NOMO-1 treated with dmso at 0.1 percent for 144 hours (cell line): ENCODE measurements at regions not wholly inside any gene's neighbourhood (a gene's known extent, or its start where the extent isn't known, plus 50 kb on each side); places are given as distances from the start of the nearest gene placed in this dataset.
"Not testable (repeated sequence)": the region's sequence is repeated elsewhere in the genome, so short reads cannot be mapped to it uniquely, and the experiment has no call there.

Experiments used
- DNase-seq: peaks from one replicate; lab custom pipeline; 2025; ENCODE audit not compliant: unreplicated experiment; lab: John Stamatoyannopoulos, UW

DNA sequence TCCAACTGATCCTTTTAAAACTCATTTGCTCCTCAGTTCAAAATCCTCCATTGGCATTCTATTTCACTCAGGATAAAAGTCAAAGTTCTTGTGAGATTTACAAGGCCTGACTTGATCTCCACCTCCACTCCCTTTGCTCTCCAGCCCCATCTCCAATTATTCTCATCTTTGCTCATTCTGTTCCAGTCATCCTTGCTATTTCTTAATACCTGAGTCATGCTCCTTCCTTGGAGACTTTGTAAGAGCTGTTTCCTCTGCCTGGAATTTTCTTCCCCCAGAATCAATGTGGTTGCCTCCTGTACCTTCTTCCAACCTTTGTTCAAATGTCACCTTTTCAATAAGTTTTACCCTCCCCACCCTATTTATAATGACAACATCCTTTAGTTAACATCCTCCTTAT lies 373.5 kb downstream of the HTR1B start:
- DNase-seq = no peak

DNA sequence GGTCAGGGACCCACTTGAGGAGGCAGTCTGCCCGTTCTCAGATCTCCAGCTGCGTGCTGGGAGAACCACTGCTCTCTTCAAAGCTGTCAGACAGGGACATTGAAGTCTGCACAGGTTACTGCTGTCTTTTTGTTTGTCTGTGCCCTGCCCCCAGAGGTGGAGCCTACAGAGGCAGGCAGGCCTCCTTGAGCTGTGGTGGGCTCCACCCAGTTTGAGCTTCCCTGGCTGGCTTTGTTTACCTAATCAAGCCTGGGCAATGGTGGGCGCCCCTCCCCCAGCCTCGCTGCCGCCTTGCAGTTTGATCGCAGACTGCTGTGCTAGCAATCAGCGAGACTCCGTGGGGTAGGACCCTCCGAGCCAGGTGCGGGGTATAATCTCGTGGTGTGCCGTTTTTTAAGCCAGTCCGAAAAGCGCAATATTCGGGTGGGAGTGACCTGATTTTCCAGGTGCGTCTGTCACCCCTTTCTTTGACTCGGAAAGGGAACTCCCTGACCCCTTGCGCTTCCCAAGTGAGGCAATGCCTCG lies 375.4 kb downstream of the HTR1B start:
- DNase-seq = not testable (repeated sequence)

DNA sequence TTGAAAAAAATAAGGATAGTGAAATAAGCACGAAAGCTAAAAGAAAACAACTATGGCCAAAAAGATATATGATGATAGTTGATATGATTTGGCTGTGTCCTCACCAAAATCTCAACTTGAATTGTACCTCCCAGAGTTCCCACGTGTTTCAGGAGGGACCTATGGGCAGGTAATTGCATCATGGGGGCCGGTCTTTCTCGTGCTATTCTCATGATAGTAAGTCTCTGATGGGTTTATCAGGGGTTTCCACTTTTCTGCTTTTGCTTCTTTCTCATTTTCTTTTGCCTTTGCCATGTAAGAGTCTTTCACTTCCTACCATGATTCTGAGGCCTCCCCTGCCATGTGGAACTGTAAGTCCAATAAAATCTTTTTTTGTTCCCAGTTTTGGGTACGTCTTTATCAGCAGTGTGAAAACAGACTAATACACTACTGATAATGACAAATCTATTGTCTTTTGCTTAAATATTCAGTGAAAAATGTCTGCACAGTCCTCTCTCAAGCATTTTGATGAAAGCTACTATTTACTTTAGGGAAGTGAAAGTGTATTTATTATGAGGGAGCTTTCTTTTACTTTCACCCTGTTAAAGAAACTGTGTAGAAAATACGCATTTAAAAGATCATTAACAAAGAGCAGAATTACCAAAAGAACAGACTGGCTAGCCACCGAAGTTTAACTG lies 389.1 kb downstream of the HTR1B start:
- DNase-seq = no peak

DNA sequence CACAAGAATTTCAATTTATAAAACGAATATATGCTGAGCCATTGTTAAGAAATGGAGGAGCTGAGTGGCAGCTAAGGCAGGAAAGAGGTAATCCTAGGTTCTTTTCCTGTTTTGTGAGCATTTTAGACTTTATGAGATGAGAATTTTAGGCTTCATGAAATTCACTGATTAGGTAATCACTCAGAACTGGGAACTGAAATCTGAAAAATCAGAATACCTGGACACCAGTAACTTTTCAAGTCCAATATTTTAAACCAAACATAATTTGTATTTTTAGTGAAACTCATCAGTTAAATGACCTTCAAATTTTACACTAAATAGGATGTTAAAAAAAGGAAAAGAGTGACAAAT lies 389.9 kb downstream of the HTR1B start:
- no peak for DNase-seq

DNA sequence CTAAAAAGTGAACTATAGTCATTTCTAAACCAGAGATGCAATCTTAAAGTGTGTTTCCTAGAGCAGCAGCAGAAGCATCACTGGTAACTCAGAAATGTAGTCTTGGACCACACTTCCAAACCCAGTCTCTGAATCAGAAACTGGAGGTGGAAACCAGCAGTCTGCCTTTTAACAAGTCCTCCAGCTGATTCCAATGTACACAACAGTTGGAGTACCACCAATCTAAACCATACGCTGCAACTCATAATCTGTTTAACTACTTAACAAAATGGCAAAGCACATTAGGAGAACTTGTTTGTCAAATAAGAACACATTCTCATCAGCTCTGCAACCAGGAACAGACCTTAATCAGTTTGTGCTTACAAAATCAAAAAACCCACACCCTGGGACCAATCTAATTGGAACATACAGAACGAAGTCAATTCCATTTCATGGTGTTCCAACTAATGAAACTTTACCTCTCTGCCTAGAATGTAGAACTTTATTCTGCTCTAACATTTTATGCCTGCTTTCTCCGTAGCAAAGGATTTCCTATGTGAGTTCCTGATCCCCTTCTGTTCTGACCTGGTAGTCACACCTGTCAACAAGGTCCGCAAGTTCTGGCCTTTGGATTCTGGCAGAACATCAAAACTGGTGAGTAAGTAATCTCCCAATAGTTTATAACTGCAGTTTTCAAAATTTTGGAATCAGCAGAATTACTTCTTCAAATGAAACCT lies 390.4 kb downstream of the HTR1B start:
- DNase-seq = no peak

DNA sequence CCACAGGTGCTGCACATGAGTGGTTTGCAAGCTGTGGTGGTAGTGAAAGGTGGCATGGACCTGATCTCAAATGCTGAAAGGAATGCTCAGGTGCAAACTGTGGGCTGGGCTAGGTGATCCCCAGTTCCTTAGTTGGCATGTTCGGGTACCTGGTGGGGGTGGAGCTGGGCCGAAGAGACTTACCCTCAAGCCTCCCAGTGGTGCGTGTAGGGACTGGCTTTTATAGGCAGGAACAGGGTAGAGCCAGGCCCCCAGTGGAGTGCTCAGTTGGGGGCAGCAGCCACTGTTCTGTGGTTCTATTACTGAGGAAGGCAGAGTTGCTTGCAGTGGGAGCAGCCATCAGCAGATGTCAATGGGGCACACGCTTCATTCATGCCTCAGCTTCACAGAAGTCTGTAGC lies 399.8 kb downstream of the HTR1B start:
- no peak for DNase-seq

DNA sequence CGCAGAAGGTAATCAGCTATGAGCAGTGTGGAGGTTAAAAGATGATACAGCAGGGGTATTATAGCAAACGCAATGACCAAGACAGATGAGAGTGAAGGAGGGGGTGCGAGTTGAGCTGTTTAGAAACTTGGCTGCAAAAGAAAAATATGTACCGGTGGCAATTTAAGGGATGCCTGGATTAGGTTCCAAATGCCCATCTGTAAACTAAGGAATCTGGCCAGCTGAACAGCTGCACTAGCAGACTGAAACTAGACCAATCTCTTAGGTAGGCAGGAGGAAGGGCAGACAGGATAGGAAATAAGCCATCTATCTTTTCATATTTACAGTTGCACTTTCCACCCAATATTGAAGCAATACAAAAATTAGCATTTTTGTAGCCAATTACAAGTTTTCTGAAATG lies 407.6 kb downstream of the HTR1B start:
- DNase-seq = no peak

DNA sequence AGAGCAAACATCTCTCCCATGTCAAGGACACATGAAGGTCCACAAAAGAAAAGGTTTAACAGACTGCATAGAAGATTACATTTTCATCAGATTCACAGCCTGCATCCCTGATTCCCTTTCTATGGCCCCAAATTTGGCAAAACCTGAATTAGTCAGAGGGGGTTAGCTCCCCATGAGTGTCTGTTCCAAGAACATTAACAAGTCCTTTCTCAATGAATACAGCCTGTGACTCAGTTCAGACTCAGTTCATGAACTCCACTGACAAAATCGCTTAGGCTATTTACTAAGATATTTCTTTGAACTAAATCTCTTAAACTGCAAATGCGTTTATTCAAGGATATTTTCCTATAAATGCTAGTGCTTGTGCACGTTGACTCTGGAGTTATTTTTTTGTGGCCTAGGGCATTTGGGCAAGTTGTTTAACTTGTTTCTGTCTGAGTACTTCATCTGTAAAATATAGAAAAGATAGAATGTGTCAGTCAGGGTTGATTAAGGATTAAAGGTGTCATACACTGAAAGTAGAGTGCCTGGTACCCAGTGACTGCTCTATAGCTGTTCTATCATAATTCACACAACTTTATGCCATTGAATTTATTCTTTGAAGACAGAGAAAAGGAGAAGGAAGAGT lies 422.6 kb downstream of the HTR1B start:
- DNase-seq = no peak

DNA sequence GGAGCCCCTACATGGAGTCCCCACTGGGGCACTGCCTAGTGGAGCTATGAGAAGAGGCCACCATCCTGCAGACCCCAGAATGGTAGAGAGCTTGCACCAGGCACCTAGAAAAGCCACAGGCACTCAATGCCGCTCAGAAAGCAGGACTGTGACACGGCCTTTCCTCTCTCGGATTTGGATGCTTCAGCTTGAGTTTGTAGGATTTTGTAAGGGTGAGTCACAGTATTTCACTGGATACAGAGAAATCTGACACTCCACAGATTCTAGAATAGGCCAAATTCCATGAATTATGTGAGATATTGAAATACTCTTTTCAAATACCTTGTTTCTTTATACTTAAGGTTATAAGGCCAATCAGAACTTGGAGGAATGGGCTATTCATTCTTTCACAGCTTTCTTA lies 424.5 kb downstream of the HTR1B start:
- no peak for DNase-seq

DNA sequence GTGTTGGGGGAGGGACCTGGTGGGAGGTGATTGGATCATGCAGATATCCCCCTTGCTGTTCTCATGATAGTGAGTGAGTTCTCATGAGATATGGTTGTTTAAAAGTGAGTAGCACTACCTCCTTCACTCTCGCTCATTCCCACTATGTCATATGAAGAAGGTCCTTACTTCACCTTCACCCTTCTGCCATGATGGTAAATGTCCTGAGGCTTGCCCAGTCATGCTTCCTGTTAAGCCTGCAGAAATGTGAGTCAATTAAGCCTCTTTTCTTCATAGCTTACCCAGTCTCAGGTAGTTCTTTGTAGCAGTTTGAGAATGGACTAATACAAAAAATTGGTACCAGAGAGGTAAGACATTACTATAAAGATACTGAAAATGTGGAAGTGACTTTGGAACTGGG lies 425.9 kb downstream of the HTR1B start:
- DNase-seq = no peak

DNA sequence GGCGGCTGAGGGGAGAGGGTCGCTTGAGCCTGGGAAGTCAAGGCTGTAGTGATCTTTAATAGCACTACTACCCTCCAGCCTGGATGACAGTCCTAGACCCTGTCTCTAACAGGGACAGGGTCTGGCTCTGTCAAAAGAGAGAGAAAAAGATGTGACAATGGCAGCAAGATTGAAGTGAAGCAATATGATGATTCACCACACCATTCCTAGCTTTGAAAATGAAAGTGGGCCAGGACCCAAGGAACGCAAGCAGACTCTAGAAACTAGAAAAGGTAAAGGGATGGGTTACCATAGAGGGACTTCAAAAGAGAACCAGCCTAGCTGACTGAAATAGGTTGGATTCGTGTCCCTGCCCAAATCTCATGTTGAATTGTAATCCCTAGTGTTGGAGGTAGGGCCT lies 426.9 kb downstream of the HTR1B start:
- DNase-seq = no peak

DNA sequence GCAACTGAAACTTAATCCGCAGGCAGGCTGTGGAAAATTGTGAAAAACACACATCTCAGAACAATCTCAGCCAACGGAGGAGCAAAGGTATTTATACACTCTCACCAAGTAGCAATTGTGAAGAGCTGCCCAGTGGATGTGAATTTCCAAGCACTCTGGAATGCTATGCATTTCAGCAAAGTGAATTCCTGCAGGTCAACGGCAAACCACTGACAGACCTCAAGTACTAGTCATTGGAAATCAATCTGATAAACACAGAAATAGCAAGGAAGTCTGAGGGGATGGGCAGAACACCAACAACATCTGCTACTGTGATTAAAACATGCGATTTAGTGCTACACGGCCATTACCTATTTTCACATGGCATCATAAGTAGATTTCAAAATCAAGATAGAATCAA lies 429.1 kb downstream of the HTR1B start:
- DNase-seq = no peak

DNA sequence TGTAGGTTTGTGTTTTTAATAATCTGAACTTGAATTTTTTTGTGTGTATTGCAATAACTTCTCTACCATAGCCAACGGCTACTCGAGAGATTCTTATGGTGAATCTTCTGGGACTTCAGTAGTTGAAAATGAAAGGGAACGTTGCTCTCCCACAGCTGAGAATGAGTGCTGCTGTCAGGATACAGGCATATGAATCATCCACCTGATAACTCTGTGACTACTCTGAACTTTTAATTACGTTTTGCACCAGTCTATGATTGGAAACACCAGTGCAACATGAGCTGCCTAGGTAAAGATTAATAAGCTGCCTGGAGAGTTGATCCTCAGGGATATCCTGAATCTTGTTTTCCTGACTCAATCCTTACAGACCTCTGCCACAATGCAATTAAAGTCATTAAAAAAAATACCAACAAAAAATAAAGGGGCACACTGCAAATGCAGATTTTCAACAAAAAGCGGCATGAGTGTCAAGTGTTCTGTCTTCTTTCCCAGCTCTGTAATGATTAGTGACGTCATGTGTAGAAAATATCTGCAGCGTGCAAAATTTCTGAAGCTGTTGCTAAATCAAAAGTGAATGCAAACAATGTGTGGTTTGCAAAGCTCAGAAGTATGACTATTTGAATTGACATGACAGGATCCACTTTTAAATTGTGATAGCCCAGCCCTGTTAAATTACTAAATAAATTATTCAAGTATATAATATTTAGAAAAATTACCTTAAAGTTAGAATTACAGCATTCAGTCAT lies 432.2 kb downstream of the HTR1B start:
- DNase-seq = no peak

DNA sequence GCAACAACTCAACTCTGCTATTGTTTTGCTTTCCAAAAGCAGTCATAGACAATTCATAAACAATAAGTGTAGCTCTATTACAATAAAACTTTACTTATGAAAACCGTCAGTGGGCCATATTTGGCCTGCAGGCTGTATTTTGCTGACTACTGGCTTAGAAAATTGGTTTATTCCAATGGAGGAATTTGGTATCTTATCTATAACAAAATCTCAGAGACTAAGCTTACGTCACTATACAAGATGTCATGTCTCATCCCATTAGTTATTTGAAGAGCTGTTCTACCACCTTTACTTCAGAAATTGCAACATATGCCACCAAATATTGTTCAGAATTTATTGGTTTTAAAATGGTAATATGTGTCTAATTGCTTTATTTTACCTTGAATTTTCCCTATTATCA lies 436.9 kb downstream of the HTR1B start:
- no peak for DNase-seq

DNA sequence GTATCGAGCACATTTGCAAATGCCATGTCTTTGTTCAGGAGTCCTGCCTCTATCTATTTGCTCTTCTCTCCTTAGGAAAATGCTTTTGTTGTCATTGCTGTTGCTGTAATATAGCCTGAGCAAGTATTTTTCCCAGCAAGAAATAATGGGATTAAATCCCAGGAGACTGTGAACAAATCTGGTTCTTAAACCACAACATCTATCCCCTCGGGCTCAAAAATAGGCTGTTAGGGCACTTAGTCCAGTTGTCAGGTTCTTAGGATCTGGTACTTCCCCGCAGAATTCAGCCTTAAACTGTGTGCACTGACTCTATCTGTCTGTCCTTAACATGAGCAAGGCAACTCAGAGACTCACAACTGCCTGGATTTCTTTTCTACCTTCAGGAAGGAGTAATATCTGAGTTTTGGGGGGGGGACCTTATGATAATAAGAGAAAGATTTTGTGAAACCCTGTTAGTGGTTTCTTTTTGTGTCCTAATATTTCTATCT lies 437.5 kb downstream of the HTR1B start:
- no peak for DNase-seq

DNA sequence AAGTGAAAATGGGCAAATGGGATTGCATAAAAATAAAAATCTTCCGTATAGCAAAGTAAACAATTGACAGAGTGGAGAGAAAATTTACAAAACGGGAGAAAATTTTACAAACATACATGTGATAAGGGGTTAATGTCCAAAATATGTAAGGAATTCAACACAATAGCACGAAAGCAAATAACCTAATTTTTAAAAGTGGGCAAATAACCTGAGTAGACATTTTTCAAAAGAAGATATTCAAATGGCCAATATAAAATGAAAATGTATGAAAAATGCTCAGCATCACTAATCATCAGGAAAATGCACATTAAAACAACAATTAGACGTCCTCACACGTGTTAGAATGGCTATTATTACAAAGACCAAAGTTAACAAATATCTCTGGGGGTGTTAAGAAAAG lies 441.5 kb downstream of the HTR1B start:
- DNase-seq = no peak

DNA sequence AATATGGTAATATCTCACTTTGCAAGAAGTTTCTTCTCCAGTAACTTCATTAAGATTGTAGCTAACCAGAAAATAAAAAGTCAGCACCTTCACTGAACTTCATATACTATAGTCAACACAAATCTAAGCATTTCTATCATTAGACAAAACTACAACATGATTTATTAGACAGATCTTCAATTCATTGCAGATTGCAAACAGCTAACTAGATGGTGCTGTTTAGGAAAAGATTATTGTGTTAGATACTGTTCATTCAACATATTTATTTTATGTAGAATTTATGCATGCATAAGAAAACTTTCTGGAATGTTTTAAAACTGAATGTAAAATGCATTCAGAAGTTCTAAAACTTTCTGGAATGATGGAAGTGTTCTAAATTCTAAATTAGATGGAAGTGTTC lies 442.1 kb downstream of the HTR1B start:
- no peak for DNase-seq

DNA sequence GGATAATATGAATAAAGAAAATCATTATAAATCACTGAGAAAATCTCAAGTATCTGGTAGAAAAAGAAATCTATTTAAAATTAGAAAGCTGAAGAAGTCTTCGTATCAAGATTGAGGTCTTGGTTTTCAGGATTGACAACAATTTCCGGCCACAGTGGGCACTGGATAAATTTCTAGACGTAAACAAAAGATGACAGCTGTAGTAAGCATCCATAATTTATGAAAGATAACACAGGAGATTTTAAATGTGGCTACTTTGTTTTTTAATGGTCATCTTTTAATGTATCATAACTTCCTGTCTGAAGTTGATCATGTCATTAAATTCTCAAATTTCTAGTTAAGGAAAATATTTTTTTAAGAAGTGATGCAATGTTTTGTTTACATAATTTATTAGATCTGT lies 444.2 kb downstream of the HTR1B start:
- no peak for DNase-seq

DNA sequence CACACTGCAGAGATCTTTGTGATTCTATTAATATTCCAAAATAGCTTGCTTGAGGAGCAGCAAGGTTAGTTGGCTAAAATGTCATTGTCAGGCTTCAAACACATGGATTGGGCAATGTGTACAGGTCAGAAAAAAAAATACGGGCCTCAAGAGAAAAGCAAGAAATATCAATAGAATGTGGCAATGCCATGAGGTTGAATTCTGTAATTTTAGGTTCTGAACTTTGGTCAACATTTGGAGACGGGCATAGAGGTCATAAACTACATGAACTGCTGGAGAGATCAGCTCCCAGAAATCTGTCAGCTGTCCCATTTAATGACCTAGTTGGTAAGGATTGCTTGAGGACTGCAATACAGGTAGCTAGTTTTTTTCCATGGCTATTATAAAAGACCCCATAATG lies 445.8 kb downstream of the HTR1B start:
- no peak for DNase-seq

DNA sequence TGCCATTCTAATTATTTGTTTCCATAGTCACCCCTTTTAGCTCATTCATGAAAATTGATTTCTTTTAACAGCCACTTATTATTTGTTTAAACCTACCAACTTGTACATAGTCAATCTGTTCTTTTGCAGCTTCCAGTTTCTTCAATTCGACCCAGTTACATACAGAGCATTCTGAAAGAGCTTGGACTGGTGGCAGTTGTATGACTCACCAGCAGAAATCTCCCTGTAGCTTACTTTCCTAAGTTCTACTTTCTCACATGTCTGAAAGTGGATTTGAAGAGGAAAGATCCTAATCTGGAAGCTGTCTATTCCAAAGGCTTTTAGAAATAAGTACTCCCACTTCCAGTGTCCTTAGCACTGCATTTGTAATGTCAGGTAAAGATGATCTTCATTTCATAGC lies 447.9 kb downstream of the HTR1B start:
- DNase-seq = no peak

DNA sequence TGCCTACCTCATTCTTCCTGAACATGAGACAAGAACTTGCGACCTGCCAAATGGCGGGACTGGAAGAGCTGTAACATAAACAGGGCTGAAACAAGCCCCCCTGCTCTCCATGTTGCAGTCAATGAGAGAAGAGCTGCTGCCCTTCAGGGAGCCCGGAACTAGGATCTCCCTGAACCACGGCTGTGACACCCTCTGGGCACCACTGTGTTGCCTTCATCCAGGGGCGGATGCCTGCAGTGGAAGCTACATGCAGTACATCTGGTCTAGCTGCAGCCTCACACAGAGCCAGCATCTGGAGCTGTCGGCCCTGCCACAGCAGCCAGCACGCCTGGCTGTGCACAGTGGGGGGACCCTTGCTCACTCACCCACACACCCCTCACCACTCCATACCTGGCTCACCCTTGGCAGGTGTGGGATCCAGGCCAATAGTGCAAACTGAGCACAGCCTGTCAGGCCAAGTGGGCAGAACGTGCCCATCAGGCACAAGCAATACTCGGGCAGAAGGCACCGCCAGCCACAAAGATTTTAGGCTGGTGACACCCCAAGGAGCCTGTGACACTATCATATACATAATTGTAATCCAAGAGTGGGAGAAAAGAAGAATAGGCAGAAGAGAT lies 451.3 kb downstream of the HTR1B start:
- DNase-seq = no peak
